ENCODE measurements at regions not wholly inside any gene's neighbourhood (a gene's known extent, or its start where the extent isn't known, plus 50 kb on each side); places are given as distances from the start of the nearest gene placed in this dataset.
"Not testable (repeated sequence)": the region's sequence is repeated elsewhere in the genome, so short reads cannot be mapped to it uniquely, and the experiment has no call there.

DNA sequence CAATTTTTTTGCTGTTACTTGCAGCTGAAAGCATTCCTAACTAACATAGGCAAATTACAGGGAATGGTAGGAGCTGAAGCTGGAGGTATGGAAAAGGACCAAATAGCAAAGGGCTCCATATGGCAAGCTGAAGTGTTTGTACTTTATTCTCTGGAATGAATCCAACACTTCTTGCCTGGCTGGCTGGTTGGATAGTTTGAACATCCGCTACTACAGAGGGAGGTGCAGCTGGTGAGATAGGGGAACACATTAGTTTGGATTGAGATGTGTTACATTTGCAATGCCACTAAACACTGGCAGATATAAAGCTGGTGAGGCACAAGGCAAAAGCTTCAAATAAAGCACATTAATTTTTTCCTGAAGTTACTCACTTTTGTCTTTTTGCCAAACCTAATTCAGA lies 291.5 kb downstream of the SP3 start:
- no peak for DNase-seq

DNA sequence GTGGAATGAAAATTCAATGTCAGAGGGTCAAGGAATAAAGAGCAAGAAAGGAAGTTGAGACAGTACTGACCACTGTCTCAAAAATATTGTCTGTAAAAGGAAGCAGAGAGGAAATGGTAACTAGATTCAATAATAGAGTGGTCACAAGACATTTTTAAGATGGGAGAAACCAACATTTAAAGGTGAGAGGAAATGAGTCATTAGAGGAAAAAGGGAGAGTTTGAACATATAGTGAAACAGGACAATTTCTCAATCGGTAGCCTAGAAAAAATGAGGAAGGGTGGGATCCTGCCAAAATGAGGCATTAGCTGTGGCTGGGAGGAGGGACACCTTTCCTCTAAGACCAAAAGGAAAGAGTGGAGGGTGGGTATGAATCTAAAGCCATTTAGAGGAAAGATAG lies 288.5 kb downstream of the SP3 start:
- DNase-seq = no peak

DNA sequence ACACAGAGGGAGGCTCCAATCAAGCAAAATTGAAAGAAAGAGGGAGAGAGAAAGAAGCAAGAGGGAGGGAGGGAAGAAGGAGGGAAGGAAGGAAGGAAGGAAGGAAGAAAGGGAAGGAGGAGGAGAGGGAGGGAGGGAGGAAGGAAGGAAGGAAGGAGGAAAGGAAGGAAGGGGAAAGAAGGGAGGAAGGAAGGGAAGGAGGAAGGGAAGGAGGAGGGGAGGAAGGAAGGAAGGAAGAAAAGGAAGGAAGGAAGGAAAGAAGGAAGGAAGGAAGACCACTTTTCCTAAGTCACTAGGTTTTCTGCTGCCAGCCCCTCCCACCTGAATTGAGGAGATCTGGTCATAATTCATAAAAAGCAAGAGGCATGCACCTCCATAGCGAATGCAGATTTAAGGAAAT lies 287.0 kb downstream of the SP3 start:
- no peak for DNase-seq

DNA sequence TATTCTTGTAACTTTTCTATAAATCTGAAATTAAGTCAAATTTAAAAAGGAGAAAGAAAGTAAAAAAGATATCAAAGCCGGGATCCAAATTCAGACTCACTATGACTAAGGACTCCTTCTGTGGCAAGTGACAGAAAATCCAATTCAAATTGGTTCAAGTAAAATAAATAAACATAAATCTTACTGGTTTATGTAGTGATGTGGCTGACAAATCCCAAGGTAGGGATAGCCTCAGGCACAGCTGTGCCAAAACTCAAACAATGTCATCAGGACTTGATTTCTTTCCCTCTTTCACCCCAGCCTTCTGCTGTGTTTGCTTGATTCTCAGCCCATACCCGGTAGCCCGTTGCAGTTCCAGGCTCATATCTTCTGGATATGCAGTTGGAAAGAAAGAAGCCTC lies 284.6 kb downstream of the SP3 start:
- no peak for DNase-seq

DNA sequence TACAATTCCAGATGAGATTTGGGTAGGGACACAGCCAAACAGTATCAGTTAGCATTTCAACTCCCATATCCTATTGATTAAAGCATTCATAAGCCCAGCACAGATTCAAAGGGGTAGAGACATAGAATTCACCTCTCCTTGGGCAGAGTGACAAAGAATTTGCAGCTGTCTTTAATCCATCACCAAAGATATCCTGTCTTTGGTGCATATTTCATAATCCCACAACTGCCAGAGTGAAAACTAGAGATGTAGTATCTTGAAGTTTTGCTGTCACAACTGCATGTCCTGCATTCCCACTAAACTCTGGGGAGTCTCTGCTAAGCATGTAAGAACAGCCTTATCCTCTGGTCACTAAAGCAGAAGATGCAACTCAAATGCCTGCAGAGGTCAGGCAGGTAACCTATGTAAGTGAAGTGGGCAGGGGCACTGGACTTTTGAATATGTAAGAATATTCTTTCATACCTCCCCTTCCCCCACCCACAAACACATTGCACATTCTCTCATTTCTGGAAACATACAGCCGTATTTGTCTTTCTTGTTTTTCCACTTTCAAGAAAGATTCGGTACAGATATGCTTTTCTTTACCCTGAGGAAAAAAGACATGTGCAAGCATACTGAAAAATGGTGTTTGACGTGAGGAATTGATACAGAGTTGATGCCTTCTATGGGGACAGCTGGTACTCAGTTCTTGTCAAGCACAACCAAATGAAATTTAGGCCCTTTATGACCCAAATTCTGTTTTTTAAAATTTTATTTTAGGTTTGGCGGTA lies 283.1 kb downstream of the SP3 start:
- no peak for DNase-seq

DNA sequence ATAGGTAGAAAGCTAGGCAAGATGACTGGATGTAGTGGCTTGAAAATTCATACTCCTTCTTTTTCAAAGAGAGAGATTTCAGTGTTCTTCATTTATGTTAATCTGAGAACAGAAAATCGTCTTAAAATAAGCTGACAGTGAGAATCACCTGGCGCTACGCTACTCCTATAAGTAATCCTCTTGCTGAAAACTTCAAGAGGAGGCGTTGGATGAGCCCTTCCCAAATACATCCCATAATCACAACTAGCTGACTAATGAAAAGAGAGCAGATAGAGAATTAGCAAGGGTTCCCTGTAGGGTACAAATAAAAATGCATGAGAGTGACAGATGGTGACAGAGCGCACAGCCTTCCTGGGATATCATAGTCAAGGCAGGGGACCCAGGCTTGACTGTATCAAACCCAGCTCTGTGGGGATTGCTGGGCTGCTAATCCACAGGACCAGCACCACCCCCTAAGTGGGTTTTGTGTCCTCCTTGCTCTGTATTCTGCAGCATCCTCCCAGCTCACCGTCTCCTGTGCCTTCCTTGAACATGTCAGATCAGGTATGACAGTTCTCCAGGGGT lies 280.2 kb downstream of the SP3 start:
- DNase-seq = no peak

DNA sequence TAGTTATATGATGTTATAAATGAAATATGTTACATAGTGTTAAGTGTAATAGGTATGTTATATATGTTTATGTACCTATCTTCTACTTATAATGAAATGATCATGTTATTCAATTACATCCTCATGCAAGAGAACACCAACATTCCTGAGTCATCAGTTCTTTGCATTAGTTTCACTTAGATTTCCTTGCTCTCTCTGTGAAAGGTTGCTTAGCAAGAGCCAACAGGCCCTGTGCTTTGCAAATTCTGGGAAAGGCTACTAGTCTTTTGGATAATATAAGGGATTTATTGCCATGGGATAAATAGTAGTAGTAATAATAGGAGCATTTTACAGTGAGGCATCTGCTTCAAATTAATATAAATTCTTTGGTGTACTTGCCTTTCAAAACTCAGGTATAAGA lies 274.8 kb downstream of the SP3 start:
- DNase-seq = no peak

DNA sequence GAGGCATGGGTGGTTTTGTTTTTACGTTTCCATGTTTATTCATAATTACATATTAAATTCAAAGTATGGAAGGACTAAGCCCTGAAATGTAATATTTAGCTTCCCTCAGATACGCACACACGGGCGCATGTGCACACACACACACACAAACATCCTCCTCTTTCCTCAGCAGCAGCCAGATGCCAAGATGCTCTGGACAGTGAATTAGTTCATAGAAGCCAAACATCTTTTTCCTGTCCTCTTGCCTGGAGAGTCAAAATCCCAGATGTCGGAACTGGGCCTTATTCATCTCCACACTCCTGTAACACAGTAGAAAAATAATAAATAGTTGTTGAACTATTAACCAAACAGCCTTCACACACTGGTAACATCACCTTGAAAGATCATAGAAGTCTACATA lies 273.1 kb downstream of the SP3 start:
- no peak for DNase-seq

DNA sequence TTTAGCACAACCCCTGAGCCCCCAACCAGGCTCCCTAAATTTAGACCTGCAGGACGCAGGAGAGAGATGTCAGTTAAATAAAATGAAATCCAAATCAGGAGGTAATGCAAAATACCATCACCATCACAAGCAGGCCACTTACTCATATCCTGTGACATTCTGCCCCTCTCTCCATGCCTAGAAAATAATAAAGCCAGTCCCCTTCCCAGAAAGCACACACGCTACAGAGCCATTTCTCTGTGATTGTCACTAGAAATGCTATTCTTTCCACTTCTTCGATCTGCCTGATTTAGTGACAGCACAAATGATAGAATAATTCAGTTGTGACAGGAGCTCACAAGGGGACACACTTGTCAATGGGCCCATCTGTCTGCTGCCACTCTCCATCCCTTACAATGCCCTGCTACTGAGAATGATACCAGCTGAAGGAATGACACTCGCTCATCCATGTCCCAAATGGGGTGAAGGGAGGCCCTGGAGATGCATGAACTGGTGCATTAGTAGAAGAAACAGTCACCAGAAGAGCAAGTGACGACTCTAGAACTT lies 272.1 kb downstream of the SP3 start:
- DNase-seq = no peak

DNA sequence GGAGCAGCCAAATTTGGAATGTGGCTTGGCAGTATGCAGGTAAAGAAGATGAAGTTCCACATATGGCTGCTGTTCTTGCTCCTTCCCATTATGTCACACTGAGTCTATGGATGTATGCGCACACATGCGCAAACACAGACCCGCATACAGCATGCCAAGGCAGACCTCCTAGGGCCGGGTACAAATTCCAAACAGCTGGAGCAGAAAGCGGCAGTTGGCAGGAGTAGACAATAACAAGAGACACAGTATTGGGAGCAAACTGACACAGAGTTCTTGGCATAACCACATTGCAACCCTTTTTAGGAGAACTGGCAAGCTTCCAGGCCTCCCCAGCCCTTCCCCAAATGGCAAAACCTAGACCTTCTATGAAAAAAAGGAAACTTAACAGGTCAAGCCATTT lies 268.9 kb downstream of the SP3 start:
- no peak for DNase-seq

DNA sequence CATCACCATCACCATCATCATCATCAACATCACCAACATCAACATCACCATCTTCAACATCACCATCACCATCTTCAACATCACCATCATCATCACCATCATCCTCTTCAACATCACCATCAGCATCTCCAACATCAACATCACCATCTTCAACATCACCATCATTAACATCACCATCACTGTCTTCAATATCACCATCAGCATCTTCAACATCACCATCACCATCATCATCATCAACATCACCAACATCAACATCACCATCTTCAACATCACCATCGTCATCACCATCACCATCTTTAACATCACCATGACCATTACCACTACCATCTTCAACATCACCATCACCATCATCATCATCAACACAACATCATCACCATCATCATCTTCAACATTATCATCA lies 267.2 kb downstream of the SP3 start:
- no peak for DNase-seq

DNA sequence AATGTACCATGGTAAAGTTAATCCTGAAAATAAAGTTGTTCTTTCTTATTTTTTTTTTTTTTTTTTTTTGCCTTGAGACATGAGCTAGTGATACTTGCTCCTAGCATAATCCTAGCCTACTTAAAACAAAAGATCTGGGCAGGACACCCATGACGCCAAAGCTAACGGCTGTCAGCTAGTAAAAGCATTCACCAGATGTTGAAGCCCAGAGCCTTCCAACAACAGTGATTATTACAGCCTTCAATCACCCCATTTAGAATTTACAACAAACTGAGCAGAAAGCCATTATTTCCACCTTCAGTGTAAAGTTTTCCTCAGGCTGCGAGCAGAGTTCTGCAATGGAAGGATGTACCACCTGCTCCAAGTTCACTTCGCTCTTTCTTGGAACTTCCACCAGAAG lies 259.5 kb downstream of the SP3 start:
- no peak for DNase-seq

DNA sequence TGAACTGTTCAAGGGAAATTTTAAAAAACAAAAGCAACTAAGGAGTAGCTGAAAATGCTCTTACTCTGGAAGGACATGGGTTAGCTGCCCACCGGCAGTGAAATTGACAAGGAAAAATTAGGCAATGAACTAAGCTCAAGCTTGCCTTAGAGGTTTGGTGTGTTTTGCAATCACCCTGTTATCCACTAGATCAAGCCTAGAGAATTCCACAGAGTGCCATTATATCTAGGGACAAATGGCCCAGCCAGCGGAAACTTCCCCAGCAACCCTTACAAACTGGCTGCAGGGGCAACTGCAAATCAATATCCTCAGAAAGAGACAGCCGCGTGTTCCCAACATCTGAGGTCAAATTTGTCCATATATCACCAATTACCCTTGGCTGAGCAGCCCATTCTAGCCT lies 258.2 kb downstream of the SP3 start:
- DNase-seq = no peak

DNA sequence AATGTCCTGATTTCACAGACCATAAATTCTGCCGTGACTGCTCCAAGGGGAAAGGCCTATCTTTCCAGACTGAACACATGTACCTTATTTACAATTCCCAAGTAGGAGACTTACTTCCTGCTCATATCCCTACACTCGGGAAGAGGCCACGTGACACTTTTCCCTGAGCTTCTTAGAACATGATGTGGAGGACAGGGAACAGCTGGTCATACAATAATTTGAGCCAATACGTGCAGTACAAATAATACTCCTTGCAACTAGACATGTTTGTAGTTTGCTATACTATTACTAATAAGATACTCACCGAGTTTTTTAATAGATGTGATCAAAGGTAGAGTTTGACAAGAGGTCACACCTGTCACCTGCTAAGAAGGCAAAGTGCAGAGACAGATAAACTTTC lies 256.4 kb downstream of the SP3 start:
- DNase-seq = no peak

DNA sequence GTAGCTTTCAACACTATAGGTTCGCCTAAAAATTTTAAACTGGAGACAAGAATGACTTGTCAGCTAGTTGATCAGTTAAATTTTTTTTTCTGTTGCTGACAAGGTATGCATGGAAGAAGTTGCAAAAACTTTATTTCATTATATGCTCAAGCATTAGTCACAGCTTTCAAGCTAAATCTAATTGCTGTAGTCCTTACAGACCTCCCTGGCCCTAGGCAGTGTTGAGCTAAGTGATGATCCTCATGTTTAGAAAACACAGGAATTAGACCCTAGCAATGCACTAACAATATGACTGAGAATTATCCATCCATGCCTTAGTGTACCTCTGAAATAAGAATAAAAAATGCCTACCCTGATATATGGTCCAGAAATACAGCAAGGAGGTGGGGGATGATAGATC lies 253.4 kb downstream of the SP3 start:
- no peak for DNase-seq

DNA sequence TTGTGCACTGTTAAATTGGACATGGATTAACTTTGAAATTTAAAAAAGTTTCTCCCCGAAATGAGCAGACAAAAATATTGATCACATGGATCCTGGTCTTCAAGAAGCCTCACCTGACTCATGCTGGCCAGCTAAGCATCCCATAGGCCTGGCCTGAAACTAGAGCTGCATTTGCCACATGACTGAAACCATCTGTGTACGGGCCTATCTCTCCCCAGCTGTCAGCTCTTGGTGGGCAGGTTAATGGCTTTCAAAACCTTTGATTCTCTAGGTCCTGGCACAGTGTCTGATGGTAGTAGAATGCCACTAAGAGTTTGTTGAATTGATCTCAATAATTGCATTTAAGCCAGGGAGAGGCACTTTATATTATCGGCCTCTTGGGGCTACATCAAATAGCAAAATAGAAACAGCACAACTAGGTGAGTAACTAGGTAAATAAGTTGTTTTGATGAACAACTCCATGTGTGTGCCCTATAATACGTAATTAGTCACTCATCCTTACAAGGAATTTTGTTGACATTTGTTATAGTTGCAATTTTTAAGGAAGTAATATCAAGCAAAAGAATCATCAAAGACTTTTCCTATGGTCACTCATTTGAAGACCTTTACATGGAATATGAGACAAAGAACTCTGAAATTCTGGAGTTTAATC lies 251.1 kb downstream of the SP3 start:
- DNase-seq = no peak

DNA sequence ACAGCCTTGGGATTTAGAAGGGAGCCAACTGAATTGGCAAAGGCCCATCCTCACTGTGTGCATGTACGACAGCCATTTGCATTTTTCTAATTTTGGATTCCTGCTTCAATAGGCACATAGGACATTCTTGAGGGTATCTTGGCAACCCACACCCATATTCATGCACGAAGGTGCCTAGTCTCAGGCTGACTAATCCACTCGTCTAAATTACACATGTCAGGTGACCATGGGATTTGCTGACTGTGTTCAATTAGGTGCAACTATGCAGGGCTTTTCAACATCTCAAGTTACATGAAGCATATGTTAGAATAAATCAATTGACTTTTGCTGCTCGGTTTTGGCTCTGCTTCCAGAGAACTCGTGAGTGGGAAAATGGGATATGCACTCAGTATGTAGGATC lies 249.7 kb downstream of the SP3 start:
- DNase-seq = no peak

DNA sequence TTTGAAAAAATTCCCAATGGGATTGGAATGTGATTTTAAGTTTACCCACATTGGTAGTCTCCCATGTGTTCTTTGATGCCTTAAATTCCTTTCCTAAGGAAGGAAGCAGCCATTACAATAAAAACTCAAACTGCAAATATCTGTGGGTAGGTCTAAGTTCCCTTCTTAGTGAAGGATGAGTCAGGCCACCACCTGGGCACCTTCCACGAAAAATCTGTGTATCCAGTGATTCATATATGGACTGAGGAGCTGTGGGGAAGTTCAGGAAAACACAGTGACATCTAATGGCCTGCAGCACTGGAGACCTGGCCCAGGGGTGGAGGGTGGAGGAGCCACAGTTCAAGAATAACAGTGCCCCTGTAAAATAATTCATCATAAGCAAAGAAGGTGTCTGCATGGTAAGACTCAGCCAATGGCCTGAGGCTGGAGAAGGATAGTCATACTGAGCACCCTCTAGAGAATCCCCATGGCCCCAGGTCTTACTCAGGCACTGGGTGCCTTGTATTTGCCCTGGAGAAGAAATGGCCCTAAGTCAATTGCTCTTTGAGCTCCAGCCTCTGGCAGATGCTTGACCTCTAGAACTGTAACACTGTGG lies 248.6 kb downstream of the SP3 start:
- DNase-seq = no peak

DNA sequence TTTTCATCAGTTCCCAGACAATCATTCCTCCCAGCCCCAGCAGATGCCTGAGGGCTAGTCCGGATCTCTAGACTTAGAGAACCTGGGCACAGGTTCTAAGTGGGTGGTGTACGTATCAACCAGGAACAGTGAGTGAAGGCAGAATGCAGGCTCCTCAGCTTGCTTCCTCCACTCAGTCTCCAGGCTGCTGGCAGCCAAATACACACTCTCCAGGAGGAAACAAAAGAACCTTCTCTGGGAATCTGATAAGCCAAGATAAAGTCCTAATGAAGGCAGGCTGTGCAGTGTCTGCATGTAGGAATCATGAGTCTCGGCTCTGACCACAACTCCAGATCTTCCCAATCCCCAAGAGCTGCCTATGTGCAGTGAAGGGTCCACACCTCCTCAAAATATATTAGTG lies 245.7 kb downstream of the SP3 start:
- DNase-seq = no peak

DNA sequence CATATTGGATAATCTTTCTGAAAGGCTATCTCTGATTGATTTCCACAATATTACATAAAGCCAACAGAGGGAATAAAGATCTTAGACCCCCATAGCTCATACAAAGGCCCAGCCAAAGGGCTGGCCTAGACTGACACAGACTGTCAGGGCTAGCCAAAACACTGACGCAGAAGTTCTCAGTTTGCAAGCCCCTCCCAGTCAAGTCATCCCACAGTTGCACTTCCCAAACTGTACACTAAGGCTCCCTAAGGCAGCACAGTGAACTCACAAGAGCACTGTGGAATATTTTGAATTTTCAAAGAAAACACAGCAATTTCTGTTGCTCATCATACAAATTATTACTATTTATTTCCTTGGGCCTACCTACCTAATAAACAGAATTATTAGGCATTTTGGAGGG lies 244.9 kb downstream of the SP3 start:
- no peak for DNase-seq

DNA sequence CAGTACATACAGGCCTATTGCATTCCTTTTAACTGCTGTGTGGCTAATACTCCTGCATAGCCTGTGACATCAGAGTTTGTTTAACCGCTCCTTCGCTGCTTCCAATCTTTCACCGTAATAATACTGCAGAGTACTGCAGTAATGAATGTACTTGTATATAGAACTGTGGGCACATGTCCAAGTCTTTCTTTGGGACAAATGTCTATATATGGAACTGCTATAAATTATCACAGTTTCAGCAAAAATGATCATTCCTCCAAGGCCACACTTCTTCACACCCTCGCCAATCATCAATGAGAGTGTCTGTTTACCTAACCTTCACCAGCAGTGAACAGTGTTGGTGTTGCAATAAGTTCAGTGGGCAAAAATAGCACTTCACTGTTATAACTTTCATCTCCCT lies 230.4 kb downstream of the SP3 start:
- DNase-seq = no peak

DNA sequence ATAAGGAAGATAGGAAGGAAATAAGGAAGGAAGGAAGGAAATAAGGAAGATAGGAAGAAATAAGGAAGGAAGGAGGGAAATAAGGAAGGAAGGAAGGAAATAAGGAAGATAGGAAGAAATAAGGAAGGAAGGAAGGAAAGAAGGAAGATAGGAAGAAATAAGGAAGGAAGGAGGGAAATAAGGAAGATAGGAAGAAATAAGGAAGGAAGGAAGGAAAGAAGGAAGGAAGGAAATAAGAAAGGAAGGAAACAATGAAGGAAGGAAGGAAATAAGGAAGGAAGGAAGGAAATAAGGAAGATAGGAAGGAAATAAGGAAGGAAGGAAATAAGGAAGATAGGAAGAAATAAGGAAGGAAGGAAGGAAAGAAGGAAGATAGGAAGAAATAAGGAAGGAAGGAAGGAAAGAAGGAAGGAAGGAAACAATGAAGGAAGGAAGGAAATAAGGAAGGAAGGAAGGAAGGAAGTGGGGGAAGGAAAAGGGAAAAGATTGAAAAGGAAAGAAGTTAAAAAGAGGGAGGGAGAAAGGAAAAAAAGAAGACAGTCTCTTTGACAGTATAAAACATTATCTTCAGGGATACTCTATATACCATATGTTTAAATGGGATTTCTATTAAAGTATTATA lies 227.1 kb downstream of the SP3 start:
- DNase-seq = not testable (repeated sequence)

DNA sequence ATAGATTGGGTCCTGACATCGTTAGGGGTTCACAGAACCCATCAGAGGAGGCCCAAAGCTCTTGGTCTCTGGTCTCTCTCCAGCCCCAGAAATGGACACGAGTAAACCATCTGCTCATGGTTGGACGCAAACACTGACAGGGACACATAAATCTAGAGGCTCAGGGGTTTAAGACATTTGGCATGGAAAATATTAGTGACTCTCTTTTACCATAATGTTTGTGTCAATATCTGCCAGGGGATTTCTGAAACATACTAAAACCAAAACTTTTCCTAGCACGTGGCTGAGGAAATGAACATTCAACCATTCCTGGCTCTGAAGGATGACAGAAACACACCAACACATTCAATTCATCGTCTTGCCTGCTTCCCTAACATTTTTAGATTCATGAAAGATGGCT lies 226.2 kb downstream of the SP3 start:
- DNase-seq = no peak

DNA sequence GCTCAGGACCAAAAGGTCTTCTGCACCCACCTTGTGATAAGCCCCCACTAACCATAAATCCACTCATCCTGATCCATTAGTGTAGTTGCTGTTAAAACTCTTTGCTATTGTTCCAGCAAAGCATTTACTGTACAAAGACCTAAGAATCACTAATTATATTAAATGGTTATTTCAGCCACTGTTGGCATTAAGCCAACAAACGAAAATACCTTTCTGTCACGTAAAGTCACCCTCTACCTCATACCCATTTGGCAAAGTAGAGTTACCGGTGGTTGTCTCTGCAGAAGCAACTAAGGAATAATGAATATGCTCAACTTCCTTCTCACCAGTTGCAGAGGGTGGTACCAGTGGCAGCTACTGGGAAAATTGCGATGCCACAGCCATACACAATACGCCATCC lies 224.5 kb downstream of the SP3 start:
- no peak for DNase-seq

Data from NCI-H2107 (cell line).